ENCODE measurements at regions not wholly inside any gene's neighbourhood (a gene's known extent, or its start where the extent isn't known, plus 50 kb on each side); places are given as distances from the start of the nearest gene placed in this dataset.

DNA sequence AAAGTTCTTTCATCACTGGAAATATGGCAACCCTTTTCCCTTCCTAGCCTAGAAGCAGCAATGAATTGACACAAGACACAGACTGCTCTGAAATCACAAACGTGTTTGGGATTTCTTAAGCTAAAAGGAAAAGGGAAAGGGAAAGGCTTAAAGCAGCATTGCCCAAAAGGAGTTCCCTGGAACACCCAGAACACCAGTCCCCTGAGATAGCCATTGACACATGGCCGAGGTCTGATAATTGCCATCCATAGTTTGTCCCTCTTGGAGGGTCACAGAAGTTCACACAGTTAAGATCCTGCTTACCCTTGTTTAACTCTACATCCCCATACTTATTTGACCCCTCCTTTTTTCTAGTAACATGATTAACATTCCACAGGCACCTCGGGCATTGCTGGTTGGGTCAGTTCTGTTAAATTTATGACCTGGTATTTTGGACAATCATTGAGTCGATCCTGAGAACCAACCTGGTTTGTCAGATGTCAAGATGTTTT lies 72.9 kb downstream of the ZNF281 start:
- TF ChIP-seq POLR2A (IDR thresholded peaks at IDR 0.05) = no peak
- TF ChIP-seq, protein P1, sequence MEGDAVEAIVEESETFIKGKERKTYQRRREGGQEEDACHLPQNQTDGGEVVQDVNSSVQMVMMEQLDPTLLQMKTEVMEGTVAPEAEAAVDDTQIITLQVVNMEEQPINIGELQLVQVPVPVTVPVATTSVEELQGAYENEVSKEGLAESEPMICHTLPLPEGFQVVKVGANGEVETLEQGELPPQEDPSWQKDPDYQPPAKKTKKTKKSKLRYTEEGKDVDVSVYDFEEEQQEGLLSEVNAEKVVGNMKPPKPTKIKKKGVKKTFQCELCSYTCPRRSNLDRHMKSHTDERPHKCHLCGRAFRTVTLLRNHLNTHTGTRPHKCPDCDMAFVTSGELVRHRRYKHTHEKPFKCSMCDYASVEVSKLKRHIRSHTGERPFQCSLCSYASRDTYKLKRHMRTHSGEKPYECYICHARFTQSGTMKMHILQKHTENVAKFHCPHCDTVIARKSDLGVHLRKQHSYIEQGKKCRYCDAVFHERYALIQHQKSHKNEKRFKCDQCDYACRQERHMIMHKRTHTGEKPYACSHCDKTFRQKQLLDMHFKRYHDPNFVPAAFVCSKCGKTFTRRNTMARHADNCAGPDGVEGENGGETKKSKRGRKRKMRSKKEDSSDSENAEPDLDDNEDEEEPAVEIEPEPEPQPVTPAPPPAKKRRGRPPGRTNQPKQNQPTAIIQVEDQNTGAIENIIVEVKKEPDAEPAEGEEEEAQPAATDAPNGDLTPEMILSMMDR (IDR thresholded peaks at IDR 0.05) = no peak

All from right lobe of liver (tissue), 4 donors.